ENCODE measurements at regions not wholly inside any gene's neighbourhood (a gene's known extent, or its start where the extent isn't known, plus 50 kb on each side); places are given as distances from the start of the nearest gene placed in this dataset.

DNA sequence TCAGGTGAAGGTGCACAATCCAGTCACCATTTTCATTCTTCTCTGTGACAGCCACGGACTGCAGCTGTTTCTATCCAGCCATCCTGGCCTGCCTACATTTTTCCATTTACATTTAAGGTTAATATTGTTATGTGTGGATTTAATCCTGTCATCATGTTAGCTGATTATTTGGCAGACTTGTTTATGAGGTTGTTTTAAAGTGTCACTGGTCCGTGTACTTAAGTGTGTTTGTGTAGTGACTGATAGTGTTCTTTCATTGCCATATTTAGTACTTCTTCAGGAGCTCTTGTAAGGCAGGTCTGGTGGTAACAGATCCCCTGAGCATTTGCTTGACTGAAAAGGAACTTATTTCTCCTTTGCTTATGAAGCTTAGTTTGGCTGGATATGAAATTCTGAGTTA, 364.2 kb downstream of the JRKL start:
- Histone ChIP-seq H3K27ac (ENCODE audit: low read depth in 2 of 2, low read length in 1 of 2) (no peak overlapping the region), H3K4me1 (ENCODE audit: control insufficient read depth in 1 of 2, insufficient read depth in 2 of 2, low read depth in 1 of 2, low read length in 1 of 2) (peaks cover 0 to 10% of the 10 kb centered on the region in 2 experiments; a peak in 1 of 4 replicates), H3K9me3 (no peaks in the 10 kb centered on the region), H3K4me3 (ENCODE audit: low read depth in 2 of 2, low read length in 1 of 2) (no peak overlapping the region), H3K9ac (no peak overlapping the region), H3F3A (replicated peaks; ENCODE audit: insufficient read depth) (peaks cover 8% of the 10 kb centered on the region), H3K36me3 (replicated peaks in 1 of 2; ENCODE audit: control insufficient read depth in 1 of 2, insufficient read depth in 2 of 2, low read length in 1 of 2) (no peaks in the 10 kb centered on the region), H3K79me2 (ENCODE audit: insufficient read depth) (no peaks in the 10 kb centered on the region), H4K20me1 (ENCODE audit: insufficient read depth) (no peaks in the 10 kb centered on the region), H3K9me2 (no peaks in the 10 kb centered on the region), H3K4me2 (no peak overlapping the region), H2AFZ (ENCODE audit: low read depth) (no peak overlapping the region), H3K27me3 (ENCODE audit: insufficient read depth) (no peaks in the 10 kb centered on the region)
- TF ChIP-seq SIN3A (IDR thresholded peaks at IDR 0.05; ENCODE audit: borderline replicate concordance, low read depth, low read length) (no peak), YY1 (IDR thresholded peaks at IDR 0.05; ENCODE audit: low read depth) (no peak), RXRA (IDR thresholded peaks at IDR 0.05; ENCODE audit: borderline replicate concordance, low read depth) (no peak), NFIC (IDR thresholded peaks at IDR 0.05; ENCODE audit: borderline replicate concordance) (no peak), GABPA (IDR thresholded peaks at IDR 0.05; ENCODE audit: low read depth) (no peak), USF2 (IDR thresholded peaks at IDR 0.05; ENCODE audit: borderline replicate concordance, low read depth, low read length) (no peak), TEAD4 (IDR thresholded peaks at IDR 0.05; ENCODE audit: borderline replicate concordance, insufficient read depth) (no peak), MXI1 (IDR thresholded peaks at IDR 0.05; ENCODE audit: low read depth, low read length) (no peak), TAF1 (IDR thresholded peaks at IDR 0.05; ENCODE audit: borderline replicate concordance, low read depth, low read length) (no peak), FOXJ3 (CRISPR knock-in tag; IDR thresholded peaks at IDR 0.05) (no peak), SMC3 (IDR thresholded peaks at IDR 0.05; ENCODE audit: low read depth, low read length) (no peak), EP300 (IDR thresholded peaks at IDR 0.05; ENCODE audit: borderline replicate concordance in 1 of 2, low read depth in 1 of 2, low read length in 1 of 2) (no peak), FOXM1 (IDR thresholded peaks at IDR 0.05; ENCODE audit: low read depth) (no peak), ELF1 (IDR thresholded peaks at IDR 0.05) (no peak)
- TF ChIP-seq, protein P1, sequence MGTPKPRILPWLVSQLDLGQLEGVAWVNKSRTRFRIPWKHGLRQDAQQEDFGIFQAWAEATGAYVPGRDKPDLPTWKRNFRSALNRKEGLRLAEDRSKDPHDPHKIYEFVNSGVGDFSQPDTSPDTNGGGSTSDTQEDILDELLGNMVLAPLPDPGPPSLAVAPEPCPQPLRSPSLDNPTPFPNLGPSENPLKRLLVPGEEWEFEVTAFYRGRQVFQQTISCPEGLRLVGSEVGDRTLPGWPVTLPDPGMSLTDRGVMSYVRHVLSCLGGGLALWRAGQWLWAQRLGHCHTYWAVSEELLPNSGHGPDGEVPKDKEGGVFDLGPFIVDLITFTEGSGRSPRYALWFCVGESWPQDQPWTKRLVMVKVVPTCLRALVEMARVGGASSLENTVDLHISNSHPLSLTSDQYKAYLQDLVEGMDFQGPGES (IDR thresholded peaks at IDR 0.05; ENCODE audit: low read depth, low read length): no peak
- TF ChIP-seq, protein P2, sequence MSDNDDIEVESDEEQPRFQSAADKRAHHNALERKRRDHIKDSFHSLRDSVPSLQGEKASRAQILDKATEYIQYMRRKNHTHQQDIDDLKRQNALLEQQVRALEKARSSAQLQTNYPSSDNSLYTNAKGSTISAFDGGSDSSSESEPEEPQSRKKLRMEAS (IDR thresholded peaks at IDR 0.05; ENCODE audit: low read depth): no peak
- POLR2A ChIA-PET: no interaction called here
- no peak for DNase-seq
- CTCF ChIA-PET: interaction anchor here (1.0 kb wide), 1 partner anchor 125 kb away, joined by 3 read pairs; no protein-coding TSS in a partner anchor
- 45% methylated on average over 2 of the region's 2 CpGs for WGBS (ENCODE audit: low lambda C conversion rate)

- POLR2A ChIA-PET: no interaction called here
- 40% methylated on average over 2 of the region's 2 CpGs for WGBS (ENCODE audit: low lambda C conversion rate)
- no peak for DNase-seq
- TF ChIP-seq, protein P2 (IDR thresholded peaks at IDR 0.05; ENCODE audit: low read depth): no peak
- no peak for TF ChIP-seq FOXJ3 (CRISPR knock-in tag; IDR thresholded peaks at IDR 0.05)
- TF ChIP-seq RAD21 (IDR thresholded peaks at IDR 0.05; ENCODE audit: low read length): no peak
- no peak for TF ChIP-seq GABPA (IDR thresholded peaks at IDR 0.05; ENCODE audit: low read depth)
- no peak for TF ChIP-seq SMC3 (IDR thresholded peaks at IDR 0.05; ENCODE audit: low read depth, low read length)
- TF ChIP-seq, protein P3, sequence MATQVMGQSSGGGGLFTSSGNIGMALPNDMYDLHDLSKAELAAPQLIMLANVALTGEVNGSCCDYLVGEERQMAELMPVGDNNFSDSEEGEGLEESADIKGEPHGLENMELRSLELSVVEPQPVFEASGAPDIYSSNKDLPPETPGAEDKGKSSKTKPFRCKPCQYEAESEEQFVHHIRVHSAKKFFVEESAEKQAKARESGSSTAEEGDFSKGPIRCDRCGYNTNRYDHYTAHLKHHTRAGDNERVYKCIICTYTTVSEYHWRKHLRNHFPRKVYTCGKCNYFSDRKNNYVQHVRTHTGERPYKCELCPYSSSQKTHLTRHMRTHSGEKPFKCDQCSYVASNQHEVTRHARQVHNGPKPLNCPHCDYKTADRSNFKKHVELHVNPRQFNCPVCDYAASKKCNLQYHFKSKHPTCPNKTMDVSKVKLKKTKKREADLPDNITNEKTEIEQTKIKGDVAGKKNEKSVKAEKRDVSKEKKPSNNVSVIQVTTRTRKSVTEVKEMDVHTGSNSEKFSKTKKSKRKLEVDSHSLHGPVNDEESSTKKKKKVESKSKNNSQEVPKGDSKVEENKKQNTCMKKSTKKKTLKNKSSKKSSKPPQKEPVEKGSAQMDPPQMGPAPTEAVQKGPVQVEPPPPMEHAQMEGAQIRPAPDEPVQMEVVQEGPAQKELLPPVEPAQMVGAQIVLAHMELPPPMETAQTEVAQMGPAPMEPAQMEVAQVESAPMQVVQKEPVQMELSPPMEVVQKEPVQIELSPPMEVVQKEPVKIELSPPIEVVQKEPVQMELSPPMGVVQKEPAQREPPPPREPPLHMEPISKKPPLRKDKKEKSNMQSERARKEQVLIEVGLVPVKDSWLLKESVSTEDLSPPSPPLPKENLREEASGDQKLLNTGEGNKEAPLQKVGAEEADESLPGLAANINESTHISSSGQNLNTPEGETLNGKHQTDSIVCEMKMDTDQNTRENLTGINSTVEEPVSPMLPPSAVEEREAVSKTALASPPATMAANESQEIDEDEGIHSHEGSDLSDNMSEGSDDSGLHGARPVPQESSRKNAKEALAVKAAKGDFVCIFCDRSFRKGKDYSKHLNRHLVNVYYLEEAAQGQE (IDR thresholded peaks at IDR 0.05; ENCODE audit: low read depth, low read length): no peak
- TF ChIP-seq PBX3 (IDR thresholded peaks at IDR 0.05): no peak
- TF ChIP-seq USF2 (IDR thresholded peaks at IDR 0.05; ENCODE audit: borderline replicate concordance, low read depth, low read length): no peak
- no peak for TF ChIP-seq CHD2 (IDR thresholded peaks at IDR 0.05; ENCODE audit: low read length, partially characterized antibody)
These were observed 365.4 kb downstream of the JRKL start for GRCh38 chr11:96755209-96755608.

More at GRCh38 chr11:96755209-96755608, 365.4 kb downstream of the JRKL start:
- H3K79me2 ChIP-seq (ENCODE audit: insufficient read depth): no peaks in the 10 kb centered on the region
- H3K4me2 ChIP-seq: no peak overlapping the region
- no peaks in the 10 kb centered on the region for H3K4me1 ChIP-seq (ENCODE audit: control insufficient read depth in 1 of 2, insufficient read depth in 2 of 2, low read depth in 1 of 2, low read length in 1 of 2)
- H3K9me3 ChIP-seq: no peaks in the 10 kb centered on the region
- H3K9me2 ChIP-seq: no peaks in the 10 kb centered on the region
- H3K4me3 ChIP-seq (ENCODE audit: low read depth in 2 of 2, low read length in 1 of 2): no peak overlapping the region
- H4K20me1 ChIP-seq (ENCODE audit: insufficient read depth): no peaks in the 10 kb centered on the region
- H3K36me3 ChIP-seq (replicated peaks in 1 of 2; ENCODE audit: control insufficient read depth in 1 of 2, insufficient read depth in 2 of 2, low read length in 1 of 2): no peaks in the 10 kb centered on the region
- CTCF ChIA-PET: no interaction called here
- no peak overlapping the region for H3K9ac ChIP-seq
- no peak overlapping the region for H3K27ac ChIP-seq (ENCODE audit: low read depth in 2 of 2, low read length in 1 of 2)
- no peak overlapping the region for H2AFZ ChIP-seq (ENCODE audit: low read depth)
- H3K27me3 ChIP-seq (ENCODE audit: insufficient read depth): no peaks in the 10 kb centered on the region
- no peaks in the 10 kb centered on the region for H3F3A ChIP-seq (replicated peaks; ENCODE audit: insufficient read depth)

Data from SK-N-SH (cell line).